Neural progenitor cell (in vitro differentiated cells): ENCODE measurements at regions not wholly inside any gene's neighbourhood (a gene's known extent, or its start where the extent isn't known, plus 50 kb on each side); places are given as distances from the start of the nearest gene placed in this dataset.

Experiments used
- DNase-seq: peaks from one replicate; pipeline ENCODE4 v3.0.0-alpha.2; 2016; ENCODE audit warnings: low spot score
- H2AFZ ChIP-seq: fragments of 200-600 bp; sonication (generic); replicated peaks from 2 replicates; pipeline ENCODE4 v1.6.1; 2016; ENCODE audit warnings: antibody characterized with exemption
- H3F3A ChIP-seq: fragments of 200-600 bp; sonication (generic); 2 replicates; pipeline ENCODE4 v1.6.1; 2016; ENCODE audit warnings: antibody characterized with exemption, low read depth
- H3K27ac ChIP-seq: fragments of 200-600 bp; sonication (generic); 2 replicates; pipeline ENCODE4 v1.5.1; 2016; ENCODE audit warnings: mild to moderate bottlenecking
- H3K27me3 ChIP-seq: fragments of 200-600 bp; sonication (generic); 2 replicates; pipeline ENCODE4 v1.6.1; 2016; ENCODE audit warnings: mild to moderate bottlenecking, moderate library complexity
- H3K36me3 ChIP-seq: fragments of 200-600 bp; sonication (generic); 2 replicates; pipeline ENCODE4 v1.5.1; 2016
- H3K4me1 ChIP-seq: fragments of 200-600 bp; sonication (generic); 2 replicates; pipeline ENCODE4 v1.6.1; 2016; ENCODE audit warnings: mixed run types
- H3K4me2 ChIP-seq: fragments of 200-600 bp; sonication (generic); 2 replicates; pipeline ENCODE4 v1.6.1; 2016
- H3K4me3 ChIP-seq: fragments of 200-600 bp; sonication (generic); 2 replicates; pipeline ENCODE4 v1.5.1; 2016
- H3K79me2 ChIP-seq: fragments of 200-600 bp; sonication (generic); 2 replicates; pipeline ENCODE4 v1.6.1; 2016; ENCODE audit warnings: low read depth
- H3K9ac ChIP-seq: fragments of 200-600 bp; sonication (generic); 2 replicates; pipeline ENCODE4 v1.6.1; 2016
- H3K9me3 ChIP-seq: fragments of 200-600 bp; sonication (generic); 2 replicates; pipeline ENCODE4 v1.5.1; 2016; ENCODE audit warnings: low read depth
- H4K20me1 ChIP-seq: fragments of 200-600 bp; sonication (generic); 2 replicates; pipeline ENCODE4 v1.6.1; 2016; ENCODE audit warnings: low read depth
- H3K27ac Mint-ChIP-seq: 3 replicates; pipeline ENCODE4 v1.8.0; 2021; ENCODE audit warnings: mixed read lengths
- H3K27me3 Mint-ChIP-seq: 2 replicates; pipeline ENCODE4 v1.8.0; 2022; ENCODE audit warnings: low read depth, mild to moderate bottlenecking, inconsistent platforms, moderate library complexity, mixed read lengths; ENCODE audit not compliant: insufficient read depth
- H3K36me3 Mint-ChIP-seq: 3 replicates; pipeline ENCODE4 v1.8.0; 2021; ENCODE audit warnings: mixed read lengths
- H3K4me1 Mint-ChIP-seq: 3 replicates; pipeline ENCODE4 v1.8.0; 2021; ENCODE audit warnings: mixed read lengths
- H3K4me3 Mint-ChIP-seq: 3 replicates; pipeline ENCODE4 v1.8.0; 2021; ENCODE audit warnings: mild to moderate bottlenecking, moderate library complexity, mixed read lengths
- H3K9me3 Mint-ChIP-seq: 3 replicates; pipeline ENCODE4 v1.8.0; 2020; ENCODE audit warnings: mixed read lengths
- EZH2 ChIP-seq: fragments of 200-600 bp; sonication (generic); IDR thresholded peaks from 2 replicates; pipeline ENCODE4 v1.6.1; 2017; ENCODE audit warnings: antibody characterized with exemption, mild to moderate bottlenecking, moderate library complexity
- EZH2phosphoT487 ChIP-seq: fragments of 200-600 bp; sonication (generic); IDR thresholded peaks from 2 replicates; pipeline ENCODE4 v1.6.1; 2017; ENCODE audit warnings: antibody characterized with exemption
- TF ChIP-seq, protein P1 (sequence below): fragments of 200-600 bp; sonication (generic); IDR thresholded peaks from 2 replicates; pipeline ENCODE4 v1.5.1; 2017; ENCODE audit warnings: antibody characterized with exemption, mild to moderate bottlenecking

DNA sequence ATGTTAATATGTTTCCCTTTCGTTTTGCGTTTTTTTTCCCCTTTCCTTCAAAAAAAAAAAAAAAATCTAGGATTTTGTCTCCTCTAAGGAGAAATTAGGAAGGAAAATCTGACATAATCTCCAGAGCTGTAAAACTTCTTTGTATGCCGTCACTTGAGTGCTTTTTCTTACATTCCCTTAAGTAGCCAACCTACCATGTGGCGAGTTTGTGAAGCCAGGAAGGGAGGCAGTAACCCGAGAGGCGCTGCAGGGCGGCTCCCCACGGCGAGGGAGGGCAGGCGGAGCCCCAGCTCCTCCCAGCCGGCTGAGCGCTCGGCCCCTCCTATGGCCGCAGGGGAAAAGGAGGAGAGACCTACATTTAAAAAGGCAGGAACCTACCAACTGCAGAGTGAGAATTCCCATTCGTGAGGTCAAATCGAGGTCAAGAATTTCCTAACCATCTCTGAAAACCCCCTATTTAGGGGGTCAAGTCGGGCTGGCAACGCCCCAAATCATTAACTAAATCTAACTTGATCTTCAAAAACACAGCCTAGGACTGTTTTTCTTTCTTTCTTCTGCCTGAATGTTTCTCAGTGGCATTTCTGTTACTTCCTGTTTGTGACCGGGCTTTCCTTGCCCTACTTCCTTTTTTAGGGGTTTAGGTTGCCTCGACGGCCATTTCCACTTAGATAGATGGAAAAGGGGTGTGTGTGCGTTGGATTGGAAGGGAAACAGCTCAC, 345.1 kb upstream of the KLF3 start:
- Mint-ChIP-seq H3K4me1 (peaks cover 27% of the 10 kb centered on the region), H3K4me3 (peak overlapping the region; percentile 44), H3K27ac (peak overlapping the region; percentile 17), H3K9me3 (peaks cover 3% of the 10 kb centered on the region), H3K27me3 (peaks cover 2% of the 10 kb centered on the region), H3K36me3 (no peaks in the 10 kb centered on the region)
- Histone ChIP-seq H3K27me3 (no peaks in the 10 kb centered on the region), H3K36me3 (no peaks in the 10 kb centered on the region), H3K4me2 (peak overlapping the region; percentile 58), H4K20me1 (no peaks in the 10 kb centered on the region), H3K9ac (no peak overlapping the region), H3K9me3 (no peaks in the 10 kb centered on the region), H3K4me1 (peaks cover 19% of the 10 kb centered on the region), H3F3A (peaks cover 15% of the 10 kb centered on the region), H3K79me2 (no peaks in the 10 kb centered on the region), H2AFZ (peak overlapping the region; percentile 83), H3K27ac (no peak overlapping the region), H3K4me3 (no peak overlapping the region)
- TF ChIP-seq EZH2phosphoT487, result no peak
- no peak for TF ChIP-seq EZH2
- TF ChIP-seq, protein P1, sequence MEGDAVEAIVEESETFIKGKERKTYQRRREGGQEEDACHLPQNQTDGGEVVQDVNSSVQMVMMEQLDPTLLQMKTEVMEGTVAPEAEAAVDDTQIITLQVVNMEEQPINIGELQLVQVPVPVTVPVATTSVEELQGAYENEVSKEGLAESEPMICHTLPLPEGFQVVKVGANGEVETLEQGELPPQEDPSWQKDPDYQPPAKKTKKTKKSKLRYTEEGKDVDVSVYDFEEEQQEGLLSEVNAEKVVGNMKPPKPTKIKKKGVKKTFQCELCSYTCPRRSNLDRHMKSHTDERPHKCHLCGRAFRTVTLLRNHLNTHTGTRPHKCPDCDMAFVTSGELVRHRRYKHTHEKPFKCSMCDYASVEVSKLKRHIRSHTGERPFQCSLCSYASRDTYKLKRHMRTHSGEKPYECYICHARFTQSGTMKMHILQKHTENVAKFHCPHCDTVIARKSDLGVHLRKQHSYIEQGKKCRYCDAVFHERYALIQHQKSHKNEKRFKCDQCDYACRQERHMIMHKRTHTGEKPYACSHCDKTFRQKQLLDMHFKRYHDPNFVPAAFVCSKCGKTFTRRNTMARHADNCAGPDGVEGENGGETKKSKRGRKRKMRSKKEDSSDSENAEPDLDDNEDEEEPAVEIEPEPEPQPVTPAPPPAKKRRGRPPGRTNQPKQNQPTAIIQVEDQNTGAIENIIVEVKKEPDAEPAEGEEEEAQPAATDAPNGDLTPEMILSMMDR, result no peak
- DNase-seq, result peak; percentile 94

DNA sequence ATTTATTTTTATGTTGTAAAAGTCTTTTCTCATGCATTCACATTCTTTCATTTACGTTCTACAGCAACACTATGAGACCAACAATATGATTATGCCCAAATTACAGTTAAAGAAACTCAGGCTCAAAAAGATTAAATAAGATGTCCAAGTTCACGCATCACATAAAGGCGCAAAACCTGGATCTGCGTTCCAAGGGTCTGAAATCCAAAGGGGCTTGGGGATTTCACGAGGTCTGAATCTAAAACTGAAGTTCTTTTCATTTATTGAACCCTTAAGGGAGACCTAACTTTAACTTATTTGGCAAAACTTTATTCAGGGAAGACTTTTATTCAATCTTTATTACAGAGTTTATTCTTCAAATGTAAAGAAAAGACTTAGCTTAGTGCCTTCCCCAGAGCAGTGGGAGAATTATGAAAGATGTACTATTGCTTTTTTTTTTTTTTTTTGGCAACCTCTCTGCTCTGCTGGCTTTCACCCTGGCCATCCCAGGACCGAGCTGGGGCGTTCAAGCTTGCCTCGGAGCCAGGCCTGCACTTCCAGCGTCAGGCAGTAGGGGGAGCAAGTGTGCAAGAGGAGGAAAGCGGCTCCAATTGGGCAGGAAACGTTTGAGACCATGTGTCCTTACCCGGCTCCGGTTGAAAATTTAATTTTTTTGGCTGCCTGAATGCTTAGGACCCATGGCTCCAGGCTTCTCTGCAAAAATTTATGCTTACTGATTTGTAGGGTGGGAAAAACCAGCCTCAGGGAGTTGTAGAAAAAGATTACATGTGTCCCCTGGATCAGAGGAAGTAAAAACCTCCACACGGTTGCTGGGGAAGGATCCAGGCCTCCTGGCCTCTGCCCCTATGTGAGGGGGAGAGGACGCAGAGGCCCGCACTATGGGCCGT, 344.3 kb upstream of the KLF3 start:
- peaks cover 27% of the 10 kb centered on the region for H3K4me1 Mint-ChIP-seq
- no peaks in the 10 kb centered on the region for H3K9me3 ChIP-seq
- no peaks in the 10 kb centered on the region for H3K27me3 ChIP-seq
- H3K27ac ChIP-seq, result no peak overlapping the region
- H3K9me3 Mint-ChIP-seq, result peaks cover 9% of the 10 kb centered on the region
- no peaks in the 10 kb centered on the region for H3K79me2 ChIP-seq
- peak overlapping the region; percentile 44 for H3K4me3 Mint-ChIP-seq
- no peak overlapping the region for H3K4me3 ChIP-seq
- no peaks in the 10 kb centered on the region for H4K20me1 ChIP-seq
- no peak overlapping the region for H3K27ac Mint-ChIP-seq
- no peaks in the 10 kb centered on the region for H3K36me3 Mint-ChIP-seq
- H3K9ac ChIP-seq, result no peak overlapping the region
- H3K36me3 ChIP-seq, result no peaks in the 10 kb centered on the region
- peak overlapping the region; percentile 58 for H3K4me2 ChIP-seq
- peak overlapping the region; percentile 35 for H2AFZ ChIP-seq
- H3F3A ChIP-seq, result peaks cover 15% of the 10 kb centered on the region
- H3K4me1 ChIP-seq, result peaks cover 16% of the 10 kb centered on the region
- TF ChIP-seq EZH2phosphoT487 (no peak), EZH2 (no peak)
- TF ChIP-seq, protein P1, result peak; percentile 97
- peaks cover 2% of the 10 kb centered on the region for H3K27me3 Mint-ChIP-seq
- DNase-seq, result peak; percentile 86

DNA sequence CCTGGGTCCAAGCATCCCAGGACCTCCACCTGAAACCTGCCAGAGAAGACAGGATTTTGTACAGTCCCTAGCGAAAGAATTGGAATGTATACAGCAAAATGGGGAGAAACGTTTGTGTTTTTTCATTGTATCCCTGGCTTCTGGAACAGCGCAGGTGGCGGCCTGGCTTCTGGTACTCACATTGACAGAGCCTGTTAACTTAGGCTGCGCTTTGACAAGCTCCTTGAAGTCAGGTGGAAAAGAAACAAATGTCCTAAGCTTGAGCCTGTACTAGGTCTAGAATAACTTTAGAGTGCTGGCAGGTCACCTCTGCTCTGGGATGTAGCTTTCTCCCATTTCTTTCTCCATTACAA, 343.7 kb upstream of the KLF3 start:
- no peaks in the 10 kb centered on the region for H3K36me3 Mint-ChIP-seq
- H3K27ac ChIP-seq, result no peak overlapping the region
- peak overlapping the region; percentile 35 for H2AFZ ChIP-seq
- H3K27me3 ChIP-seq, result no peaks in the 10 kb centered on the region
- no peaks in the 10 kb centered on the region for H4K20me1 ChIP-seq
- H3K9ac ChIP-seq, result no peak overlapping the region
- no peak overlapping the region for H3K27ac Mint-ChIP-seq
- no peaks in the 10 kb centered on the region for H3K36me3 ChIP-seq
- H3K9me3 Mint-ChIP-seq, result peaks cover 9% of the 10 kb centered on the region
- H3K4me3 ChIP-seq, result no peak overlapping the region
- H3K4me3 Mint-ChIP-seq, result no peak overlapping the region
- H3K4me2 ChIP-seq, result no peak overlapping the region
- peaks cover 13% of the 10 kb centered on the region for H3K4me1 ChIP-seq
- no peak for DNase-seq
- H3K27me3 Mint-ChIP-seq, result peaks cover 2% of the 10 kb centered on the region
- H3K9me3 ChIP-seq, result no peaks in the 10 kb centered on the region
- H3K4me1 Mint-ChIP-seq, result peaks cover 23% of the 10 kb centered on the region
- no peaks in the 10 kb centered on the region for H3K79me2 ChIP-seq
- peaks cover 15% of the 10 kb centered on the region for H3F3A ChIP-seq
- no peak for TF ChIP-seq EZH2
- TF ChIP-seq, protein P1, result no peak
